T-helper 22 cell (primary cell): ENCODE measurements at regions not wholly inside any gene's neighbourhood (a gene's known extent, or its start where the extent isn't known, plus 50 kb on each side); places are given as distances from the start of the nearest gene placed in this dataset.
"Not testable (repeated sequence)": the region's sequence is repeated elsewhere in the genome, so short reads cannot be mapped to it uniquely, and the experiment has no call there.

Experiments used
- DNase-seq: peaks from one replicate; pipeline ENCODE4 v3.0.0-alpha.2; 2020; ENCODE audit warnings: low read depth

DNA sequence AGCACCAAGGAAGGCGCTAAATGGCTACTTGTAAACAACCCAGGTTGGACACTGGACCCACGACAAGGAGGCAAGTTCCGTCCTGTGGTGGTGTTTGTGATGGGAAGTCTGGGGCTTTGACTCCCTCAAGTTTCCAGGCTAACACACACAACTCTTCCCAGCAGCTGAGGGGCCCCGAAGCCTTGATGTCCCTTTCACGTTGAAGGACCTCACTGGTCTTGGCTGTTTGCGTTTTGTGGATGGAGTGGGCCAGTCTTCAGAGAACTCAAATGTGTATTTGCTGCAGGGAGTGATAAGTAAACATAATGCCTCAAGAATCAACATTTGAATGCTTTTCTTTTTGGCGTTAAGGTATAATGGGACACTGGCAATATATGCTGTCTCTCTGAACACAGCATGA lies 199.2 kb downstream of the TM9SF2 start:
- no peak for DNase-seq

- DNase-seq = no peak
Observed at GRCh38 chr13:99698816-99699099, 197.5 kb downstream of the TM9SF2 start.

DNA sequence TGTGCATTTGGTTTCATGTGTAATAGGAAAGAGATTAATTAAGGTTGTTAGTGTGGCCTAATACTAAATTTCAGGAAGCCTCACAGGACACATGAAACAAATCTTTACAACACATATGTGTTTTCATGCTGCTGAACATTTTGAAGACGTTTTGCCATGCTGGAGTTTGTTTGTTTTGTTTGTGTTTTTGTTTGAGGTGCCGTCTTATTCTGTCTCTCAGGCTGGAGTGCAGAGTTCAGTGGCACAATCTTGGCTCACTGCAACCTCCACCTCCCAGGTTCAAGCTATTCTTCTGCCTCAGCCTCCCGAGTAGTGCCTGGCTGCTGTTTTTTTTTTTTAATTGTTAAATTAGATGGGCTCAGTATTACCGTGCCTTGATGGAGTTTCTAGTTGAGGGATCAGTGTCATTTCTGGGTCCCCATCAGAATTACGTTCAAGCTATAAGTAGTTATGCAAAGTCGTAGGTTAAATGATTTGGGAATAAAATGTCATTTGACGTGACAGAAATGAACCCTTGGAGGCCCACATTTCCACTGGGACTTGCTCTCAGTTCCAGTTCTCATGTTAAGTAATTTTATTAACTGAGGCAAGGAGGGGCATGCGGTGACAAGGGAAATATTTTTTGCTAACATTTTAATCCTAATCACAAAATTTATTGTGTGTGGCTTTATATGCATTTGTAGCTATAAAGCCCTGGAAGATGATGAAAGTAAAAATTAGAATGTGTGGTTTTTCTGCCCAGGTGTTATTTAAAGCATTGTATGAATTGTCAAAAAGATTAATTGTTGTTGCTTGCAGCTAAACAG lies 196.9 kb downstream of the TM9SF2 start:
- no peak for DNase-seq

DNA sequence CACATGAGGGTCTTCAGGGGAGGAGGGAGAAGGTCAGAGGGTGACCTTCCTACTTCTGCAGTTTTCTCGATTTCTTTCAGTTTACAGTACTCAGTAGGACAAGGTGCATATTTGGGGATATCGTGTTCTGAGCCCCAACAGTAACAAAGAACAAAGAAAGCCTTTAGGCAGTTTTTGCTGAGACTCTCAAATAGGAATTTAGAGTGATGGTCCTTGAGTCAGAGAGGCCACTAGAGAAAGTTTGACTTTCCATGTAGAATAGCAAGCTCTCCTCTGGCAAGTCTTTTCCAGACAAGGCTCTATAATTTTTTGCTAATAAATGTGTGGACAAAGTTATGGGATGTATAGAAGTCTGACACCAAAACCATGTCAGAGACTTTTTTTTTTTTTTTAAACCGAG lies 194.6 kb downstream of the TM9SF2 start:
- DNase-seq = no peak

DNA sequence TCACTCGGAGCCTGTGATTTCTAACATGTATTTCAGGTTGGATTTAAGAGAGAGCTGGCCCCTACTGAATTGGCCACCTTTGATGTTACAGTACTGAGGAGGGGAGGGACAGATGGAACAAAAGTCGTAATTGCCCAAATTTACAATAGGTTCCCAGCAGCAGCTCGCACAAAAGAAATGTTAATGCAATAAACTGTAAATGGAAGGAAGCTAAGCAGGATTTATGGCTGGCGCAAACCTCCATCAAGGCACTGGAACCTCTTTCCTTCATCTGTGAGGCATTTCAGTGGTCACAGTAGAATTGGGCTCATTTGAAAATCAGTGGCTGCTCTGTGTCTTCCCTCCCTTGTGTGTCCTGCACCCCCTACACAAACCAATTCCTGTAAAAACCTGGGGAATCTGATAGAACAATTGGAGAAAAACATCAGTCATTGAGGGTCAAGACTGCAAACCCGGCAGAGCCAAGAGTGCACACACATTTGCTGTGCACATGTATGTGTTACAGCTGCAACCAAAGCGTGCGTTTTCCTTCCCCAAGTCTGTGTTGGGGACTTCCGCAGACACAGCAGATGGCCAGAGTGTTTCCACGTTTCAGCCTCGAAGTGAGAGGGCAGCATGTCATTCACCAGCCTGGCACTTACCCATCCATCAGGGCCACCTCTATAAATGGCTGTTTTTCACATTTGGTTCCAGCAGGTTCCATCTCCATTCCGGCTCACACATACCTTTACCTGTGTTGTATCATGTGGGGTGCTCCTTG lies 192.8 kb downstream of the TM9SF2 start:
- no peak for DNase-seq

DNA sequence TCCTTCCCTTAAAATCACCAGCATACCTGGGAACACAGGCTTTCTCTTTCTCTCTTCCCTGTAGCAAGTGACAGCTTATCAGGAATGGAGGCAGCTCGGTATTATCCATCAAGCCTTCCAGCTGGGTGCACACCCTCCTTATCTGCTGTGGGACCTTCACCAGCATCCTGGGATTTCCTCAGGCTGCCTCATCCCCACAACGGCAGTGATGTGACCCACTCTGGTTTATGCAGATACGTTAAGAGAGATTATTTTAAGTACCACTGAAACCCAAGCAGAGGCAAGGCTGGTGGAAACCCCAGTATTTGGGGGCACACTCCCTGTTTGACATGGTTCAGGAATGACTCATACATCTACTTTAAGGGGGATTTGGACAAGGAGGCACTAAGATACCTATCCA lies 192.1 kb downstream of the TM9SF2 start:
- DNase-seq = no peak

- DNase-seq = no peak
Observed at GRCh38 chr13:99692854-99693253, 191.6 kb downstream of the TM9SF2 start.

- DNase-seq = no peak
Observed at GRCh38 chr13:99691552-99691951, 190.3 kb downstream of the TM9SF2 start.

- DNase-seq = no peak
Observed at GRCh38 chr13:99690426-99691174, 189.3 kb downstream of the TM9SF2 start.

DNA sequence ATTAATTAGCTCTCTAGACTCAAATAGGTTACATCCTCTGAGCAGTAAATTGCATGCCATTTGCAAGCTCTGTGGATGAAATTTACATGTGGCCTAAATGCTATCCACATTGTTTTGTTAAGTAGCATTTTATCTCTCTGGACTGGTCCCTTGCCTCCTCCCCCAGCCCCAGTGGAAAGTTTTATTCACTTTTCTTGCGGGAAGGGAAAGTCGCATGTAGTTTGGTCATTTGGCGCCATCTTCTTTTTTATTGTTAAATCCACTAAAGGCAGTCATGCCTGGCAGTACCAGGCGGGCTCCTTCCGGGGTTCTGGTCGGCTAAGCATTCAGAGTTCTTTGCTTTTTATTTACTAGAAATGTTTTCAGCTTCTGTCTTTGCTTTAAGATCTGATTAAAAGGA lies 188.7 kb downstream of the TM9SF2 start:
- no peak for DNase-seq

GRCh38 chr13:99688776-99689175 lies 187.5 kb downstream of the TM9SF2 start:
- DNase-seq = no peak

- no peak for DNase-seq
Observed at GRCh38 chr13:99687723-99688397, 186.6 kb downstream of the TM9SF2 start.

DNA sequence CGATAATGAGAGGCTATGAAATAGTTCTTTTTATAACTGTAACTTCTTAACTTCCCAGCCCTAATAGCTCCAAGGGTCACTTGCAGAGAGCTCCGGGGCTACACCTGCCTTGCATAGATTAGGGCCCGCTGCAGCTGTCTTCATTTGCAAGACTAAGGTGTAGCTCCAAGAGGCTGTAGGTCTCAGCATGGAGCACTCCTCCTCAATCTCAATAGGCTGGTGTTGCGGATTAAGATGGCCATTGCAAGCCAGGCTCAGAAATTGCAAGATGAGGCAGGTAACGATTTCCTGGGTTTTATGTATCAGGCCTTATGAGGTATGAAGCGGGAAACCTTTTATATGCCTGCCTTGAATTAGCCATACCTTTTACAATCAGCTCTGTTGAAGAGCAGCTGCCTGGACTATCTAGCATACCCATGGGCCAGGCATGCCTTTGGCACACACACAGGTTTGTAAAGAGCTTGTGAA lies 185.7 kb downstream of the TM9SF2 start:
- no peak for DNase-seq

DNA sequence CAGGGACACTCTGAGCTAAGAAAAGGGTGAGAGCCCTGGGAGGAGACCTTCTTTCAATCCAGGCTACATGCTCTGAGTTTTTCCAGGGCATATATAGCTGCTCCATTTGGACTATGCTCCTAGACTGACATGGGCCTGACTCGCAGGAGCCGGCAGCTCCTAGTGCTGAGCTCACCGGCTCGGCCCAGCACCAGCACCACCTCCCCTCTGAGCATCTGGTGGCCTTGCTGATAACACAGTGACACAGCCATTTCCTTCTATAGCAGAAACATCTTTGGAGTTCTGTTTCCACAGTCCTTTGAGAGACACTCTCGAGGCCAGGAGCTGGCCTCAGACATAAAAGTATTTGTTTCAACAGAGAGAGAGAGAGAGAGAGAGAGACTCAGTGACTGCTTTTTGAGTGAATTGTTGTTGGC lies 184.9 kb downstream of the TM9SF2 start:
- no peak for DNase-seq

DNA sequence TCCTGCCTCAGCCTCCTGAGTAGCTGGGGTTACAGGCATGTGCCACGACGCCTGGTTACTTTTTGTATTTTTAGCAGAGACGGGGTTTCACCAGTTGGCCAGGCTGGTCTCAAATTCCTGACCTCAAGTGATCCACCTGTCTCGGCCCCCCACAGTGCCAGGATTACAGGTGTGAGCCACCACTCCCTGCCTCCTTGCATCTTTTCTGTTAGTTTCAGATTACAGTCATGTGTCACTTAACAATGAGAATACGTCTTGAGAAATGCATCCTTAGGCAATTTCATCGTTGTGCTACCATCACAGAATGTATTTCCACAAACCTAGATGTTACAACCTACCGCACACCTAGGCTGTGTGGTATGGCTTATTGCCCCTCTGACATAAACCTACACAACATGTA lies 180.4 kb downstream of the TM9SF2 start:
- DNase-seq = no peak

- DNase-seq = no peak
Observed at GRCh38 chr13:99677116-99677951, 176.1 kb downstream of the TM9SF2 start.

GRCh38 chr13:99671746-99672145 lies 170.5 kb downstream of the TM9SF2 start:
- no peak for DNase-seq

GRCh38 chr13:99669096-99669495 lies 167.8 kb downstream of the TM9SF2 start:
- not testable (repeated sequence) for DNase-seq

DNA sequence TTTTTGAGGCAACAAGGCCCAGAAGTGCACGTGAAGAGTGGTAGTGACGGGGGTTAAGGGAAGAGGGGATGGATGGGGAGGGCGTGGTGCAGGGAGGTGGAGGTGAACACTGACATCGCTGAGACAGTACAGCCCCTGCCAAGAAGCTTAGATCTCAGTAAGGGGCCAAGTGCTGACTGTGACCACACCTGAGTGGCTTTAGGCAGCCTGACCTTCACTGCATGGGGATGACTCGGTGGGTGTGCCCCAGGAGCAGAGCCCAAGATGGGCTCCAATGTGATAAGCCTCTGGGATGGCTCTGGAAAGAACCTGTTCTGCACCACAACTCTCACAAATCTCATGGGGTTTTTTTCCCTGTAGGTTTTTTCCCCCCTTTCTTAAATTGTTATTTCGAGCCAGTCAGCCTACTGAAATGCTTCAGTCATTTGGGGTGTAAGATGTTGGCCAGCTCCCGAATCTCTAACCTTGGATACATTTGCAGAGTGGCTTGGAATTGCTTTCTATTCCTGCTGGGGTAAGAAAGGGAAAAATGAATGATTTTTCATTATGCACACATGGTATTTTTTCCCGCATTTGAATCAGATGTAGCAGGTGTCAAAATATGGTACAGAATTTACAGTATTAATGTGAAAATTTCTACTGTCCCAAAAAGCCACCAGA lies 165.0 kb downstream of the TM9SF2 start:
- DNase-seq = no peak

GRCh38 chr13:99665711-99666110 lies 164.4 kb downstream of the TM9SF2 start:
- no peak for DNase-seq

- no peak for DNase-seq
Observed at GRCh38 chr13:99663908-99664307, 162.6 kb downstream of the TM9SF2 start.
